Transverse colon (tissue), 4 donors: ENCODE measurements at regions not wholly inside any gene's neighbourhood (a gene's known extent, or its start where the extent isn't known, plus 50 kb on each side); places are given as distances from the start of the nearest gene placed in this dataset.

Source experiments
- POLR2AphosphoS5 ChIP-seq, 3 donors: sonication (generic); formaldehyde crosslinking; IDR thresholded peaks; one replicate each; pipeline ENCODE4 v1.6.1; 2016; ENCODE audit warnings: antibody characterized with exemption in 3 of 3
- TF ChIP-seq, protein P1 (sequence below), 5 experiments: fragments of 200-600 bp in 3 of 5; fragments of 450-650 bp in 2 of 5; sonication (generic) in 3 of 5; IDR thresholded peaks; 1 replicate in 2 of 5; 2 replicates in 3 of 5; pipeline ENCODE4 v1.5.1; 2016 to 2017; ENCODE audit warnings: antibody characterized with exemption in 5 of 5, inconsistent platforms in 3 of 5, mild to moderate bottlenecking in 2 of 5, moderate library complexity in 1 of 5

- TF ChIP-seq, protein P1, sequence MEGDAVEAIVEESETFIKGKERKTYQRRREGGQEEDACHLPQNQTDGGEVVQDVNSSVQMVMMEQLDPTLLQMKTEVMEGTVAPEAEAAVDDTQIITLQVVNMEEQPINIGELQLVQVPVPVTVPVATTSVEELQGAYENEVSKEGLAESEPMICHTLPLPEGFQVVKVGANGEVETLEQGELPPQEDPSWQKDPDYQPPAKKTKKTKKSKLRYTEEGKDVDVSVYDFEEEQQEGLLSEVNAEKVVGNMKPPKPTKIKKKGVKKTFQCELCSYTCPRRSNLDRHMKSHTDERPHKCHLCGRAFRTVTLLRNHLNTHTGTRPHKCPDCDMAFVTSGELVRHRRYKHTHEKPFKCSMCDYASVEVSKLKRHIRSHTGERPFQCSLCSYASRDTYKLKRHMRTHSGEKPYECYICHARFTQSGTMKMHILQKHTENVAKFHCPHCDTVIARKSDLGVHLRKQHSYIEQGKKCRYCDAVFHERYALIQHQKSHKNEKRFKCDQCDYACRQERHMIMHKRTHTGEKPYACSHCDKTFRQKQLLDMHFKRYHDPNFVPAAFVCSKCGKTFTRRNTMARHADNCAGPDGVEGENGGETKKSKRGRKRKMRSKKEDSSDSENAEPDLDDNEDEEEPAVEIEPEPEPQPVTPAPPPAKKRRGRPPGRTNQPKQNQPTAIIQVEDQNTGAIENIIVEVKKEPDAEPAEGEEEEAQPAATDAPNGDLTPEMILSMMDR (IDR thresholded peaks at IDR 0.05), result no peak
- TF ChIP-seq POLR2AphosphoS5 (IDR thresholded peaks at IDR 0.05), result no peak
Measured at GRCh38 chr2:129400826-129401225, 578.6 kb upstream of the RAB6C start.
